ENCODE measurements at regions not wholly inside any gene's neighbourhood (a gene's known extent, or its start where the extent isn't known, plus 50 kb on each side); places are given as distances from the start of the nearest gene placed in this dataset.

- no peak overlapping the region for H3K27ac ChIP-seq (ENCODE audit: low read depth, low read length)
- peaks cover 0 to 4% (median 4%) of the 10 kb centered on the region in 3 donors for H3K36me3 Mint-ChIP-seq
- H3K4me3 ChIP-seq (ENCODE audit: low read length) = no peak overlapping the region
- H3K4me1 Mint-ChIP-seq = peaks cover 7 to 16% (median 8%) of the 10 kb centered on the region in 3 donors
- no peaks in the 10 kb centered on the region for H3K9me3 ChIP-seq (ENCODE audit: low read length)
- CTCF ChIA-PET = no interaction called here
- H3K27ac Mint-ChIP-seq = peak overlapping the region in 1 of 8 donors; percentile 16
- no peaks in the 10 kb centered on the region for H3K27me3 ChIP-seq (ENCODE audit: insufficient read depth, low read length, poor library complexity, severe bottlenecking)
- no peaks in the 10 kb centered on the region for H3K4me1 ChIP-seq (ENCODE audit: insufficient read depth, low read length)
- H3K4me3 Mint-ChIP-seq = no peak overlapping the region
- peaks cover 0 to 6% of the 10 kb centered on the region in 2 donors for H3K27me3 Mint-ChIP-seq
- POLR2A ChIA-PET = no interaction called here
- H3K9me3 Mint-ChIP-seq = no peaks in the 10 kb centered on the region
- no peak for DNase-seq
- no peaks in the 10 kb centered on the region for H3K36me3 ChIP-seq (ENCODE audit: insufficient read depth, low read length)
Measured at GRCh38 chr1:199220031-199220430, 581.2 kb downstream of the PTPRC start.

- H3K27me3 ChIP-seq (ENCODE audit: insufficient read depth, low read length, poor library complexity, severe bottlenecking) = no peaks in the 10 kb centered on the region
- H3K9me3 Mint-ChIP-seq = no peaks in the 10 kb centered on the region
- H3K4me1 Mint-ChIP-seq = peaks cover 14 to 31% (median 19%) of the 10 kb centered on the region in 3 donors
- peaks cover 0 to 6% of the 10 kb centered on the region in 2 donors for H3K27me3 Mint-ChIP-seq
- ChIA-PET CTCF (no interaction called here), POLR2A (interaction anchor here (0.7 kb wide), 1 partner anchor 1713 kb away, joined by 3 read pairs; no protein-coding TSS in a partner anchor)
- H3K4me1 ChIP-seq (ENCODE audit: insufficient read depth, low read length) = peaks cover 9% of the 10 kb centered on the region
- no peak overlapping the region for H3K27ac ChIP-seq (ENCODE audit: low read depth, low read length)
- no peak for DNase-seq
- no peaks in the 10 kb centered on the region for H3K36me3 ChIP-seq (ENCODE audit: insufficient read depth, low read length)
- H3K36me3 Mint-ChIP-seq = peaks cover 0 to 1% (median 0%) of the 10 kb centered on the region in 3 donors
- peak overlapping the region in 1 of 7 donors; percentile 7 for H3K4me3 Mint-ChIP-seq
- no peaks in the 10 kb centered on the region for H3K9me3 ChIP-seq (ENCODE audit: low read length)
- no peak overlapping the region for H3K4me3 ChIP-seq (ENCODE audit: low read length)
- no peak overlapping the region for H3K27ac Mint-ChIP-seq
Measured at GRCh38 chr1:199221371-199222150, 582.7 kb downstream of the PTPRC start.

GRCh38 chr1:199223936-199224335 lies 585.1 kb downstream of the PTPRC start:
- peaks cover 10% of the 10 kb centered on the region for H3K4me1 ChIP-seq (ENCODE audit: insufficient read depth, low read length)
- H3K36me3 Mint-ChIP-seq = peaks cover 0 to 1% (median 0%) of the 10 kb centered on the region in 3 donors

GRCh38 chr1:199226163-199226562 lies 587.3 kb downstream of the PTPRC start:
- Histone ChIP-seq H3K27ac (ENCODE audit: low read depth, low read length) (no peak overlapping the region), H3K9me3 (ENCODE audit: low read length) (no peaks in the 10 kb centered on the region), H3K4me3 (ENCODE audit: low read length) (no peak overlapping the region), H3K4me1 (ENCODE audit: insufficient read depth, low read length) (peaks cover 10% of the 10 kb centered on the region), H3K27me3 (ENCODE audit: insufficient read depth, low read length, poor library complexity, severe bottlenecking) (no peaks in the 10 kb centered on the region), H3K36me3 (ENCODE audit: insufficient read depth, low read length) (no peaks in the 10 kb centered on the region)
- Mint-ChIP-seq H3K4me3 (peak overlapping the region in 2 of 7 donors; percentile 12 to 25), H3K27me3 (peaks cover 0 to 1% of the 10 kb centered on the region in 2 donors), H3K36me3 (peaks cover 0 to 1% (median 0%) of the 10 kb centered on the region in 3 donors), H3K9me3 (peaks cover 0 to 4% (median 0%) of the 10 kb centered on the region in 5 donors), H3K27ac (peak overlapping the region in 5 of 8 donors; percentile 10 to 85 (median 29)), H3K4me1 (peaks cover 9 to 20% (median 15%) of the 10 kb centered on the region in 3 donors)
- POLR2A ChIA-PET = interaction anchor here (0.5 kb wide), 1 partner anchor 478 kb away, joined by 5 read pairs; no protein-coding TSS in a partner anchor
- CTCF ChIA-PET = no interaction called here
- peak in 2 of 5 donors; percentile 19 to 28 for DNase-seq

More at GRCh38 chr1:199223936-199224335, 585.1 kb downstream of the PTPRC start:
- ChIA-PET POLR2A (no interaction called here), CTCF (no interaction called here)
- no peak overlapping the region for H3K4me3 Mint-ChIP-seq
- no peak for DNase-seq
- H3K9me3 ChIP-seq (ENCODE audit: low read length) = no peaks in the 10 kb centered on the region
- no peak overlapping the region for H3K27ac ChIP-seq (ENCODE audit: low read depth, low read length)
- no peak overlapping the region for H3K27ac Mint-ChIP-seq
- H3K4me3 ChIP-seq (ENCODE audit: low read length) = no peak overlapping the region
- H3K4me1 Mint-ChIP-seq = peaks cover 9 to 20% (median 15%) of the 10 kb centered on the region in 3 donors
- no peaks in the 10 kb centered on the region for H3K27me3 ChIP-seq (ENCODE audit: insufficient read depth, low read length, poor library complexity, severe bottlenecking)
- H3K27me3 Mint-ChIP-seq = peaks cover 0 to 5% of the 10 kb centered on the region in 2 donors
- H3K9me3 Mint-ChIP-seq = no peaks in the 10 kb centered on the region
- no peaks in the 10 kb centered on the region for H3K36me3 ChIP-seq (ENCODE audit: insufficient read depth, low read length)

GRCh38 chr1:199242147-199242546 lies 603.3 kb downstream of the PTPRC start:
- no peaks in the 10 kb centered on the region for H3K9me3 Mint-ChIP-seq
- peaks cover 0 to 6% of the 10 kb centered on the region in 2 donors for H3K27me3 Mint-ChIP-seq
- Histone ChIP-seq H3K36me3 (ENCODE audit: insufficient read depth, low read length) (no peaks in the 10 kb centered on the region), H3K27me3 (ENCODE audit: insufficient read depth, low read length, poor library complexity, severe bottlenecking) (no peaks in the 10 kb centered on the region), H3K4me3 (ENCODE audit: low read length) (no peak overlapping the region), H3K27ac (ENCODE audit: low read depth, low read length) (no peak overlapping the region), H3K4me1 (ENCODE audit: insufficient read depth, low read length) (no peaks in the 10 kb centered on the region), H3K9me3 (ENCODE audit: low read length) (no peaks in the 10 kb centered on the region)
- peak overlapping the region in 2 of 8 donors; percentile 32 to 57 for H3K27ac Mint-ChIP-seq
- no peaks in the 10 kb centered on the region for H3K36me3 Mint-ChIP-seq
- H3K4me3 Mint-ChIP-seq = no peak overlapping the region
- no peak for DNase-seq
- ChIA-PET CTCF (interaction anchor here (2.3 kb wide), 1 partner anchor 354 kb away, joined by 6 read pairs; no protein-coding TSS in a partner anchor), POLR2A (no interaction called here)
- H3K4me1 Mint-ChIP-seq = peaks cover 5 to 8% (median 5%) of the 10 kb centered on the region in 3 donors

GRCh38 chr1:199242601-199243000 lies 603.8 kb downstream of the PTPRC start:
- no peak overlapping the region for H3K27ac ChIP-seq (ENCODE audit: low read depth, low read length)
- no peaks in the 10 kb centered on the region for H3K36me3 ChIP-seq (ENCODE audit: insufficient read depth, low read length)
- no peak for DNase-seq
- POLR2A ChIA-PET = no interaction called here
- no peaks in the 10 kb centered on the region for H3K4me1 ChIP-seq (ENCODE audit: insufficient read depth, low read length)
- H3K4me3 Mint-ChIP-seq = no peak overlapping the region
- H3K27ac Mint-ChIP-seq = no peak overlapping the region
- H3K27me3 ChIP-seq (ENCODE audit: insufficient read depth, low read length, poor library complexity, severe bottlenecking) = no peaks in the 10 kb centered on the region
- no peak overlapping the region for H3K4me3 ChIP-seq (ENCODE audit: low read length)
- H3K4me1 Mint-ChIP-seq = peaks cover 5 to 8% (median 5%) of the 10 kb centered on the region in 3 donors
- no peaks in the 10 kb centered on the region for H3K36me3 Mint-ChIP-seq
- no peaks in the 10 kb centered on the region for H3K9me3 ChIP-seq (ENCODE audit: low read length)
- H3K27me3 Mint-ChIP-seq = peaks cover 0 to 8% of the 10 kb centered on the region in 2 donors
- H3K9me3 Mint-ChIP-seq = no peaks in the 10 kb centered on the region
- CTCF ChIA-PET = interaction anchor here (1.0 to 2.3 kb wide), 3 partner anchors 15 to 354 kb away, joined by 3 to 6 read pairs (median 3); no protein-coding TSS in a partner anchor

GRCh38 chr1:199243423-199244061 lies 604.7 kb downstream of the PTPRC start:
- peak; percentile 36 to 71 (median 53) for DNase-seq
- Histone ChIP-seq H3K4me1 (ENCODE audit: insufficient read depth, low read length) (no peaks in the 10 kb centered on the region), H3K36me3 (ENCODE audit: insufficient read depth, low read length) (no peaks in the 10 kb centered on the region), H3K27ac (ENCODE audit: low read depth, low read length) (no peak overlapping the region), H3K4me3 (ENCODE audit: low read length) (no peak overlapping the region), H3K27me3 (ENCODE audit: insufficient read depth, low read length, poor library complexity, severe bottlenecking) (no peaks in the 10 kb centered on the region), H3K9me3 (ENCODE audit: low read length) (no peaks in the 10 kb centered on the region)
- Mint-ChIP-seq H3K27ac (peak overlapping the region in 1 of 8 donors; percentile 7), H3K27me3 (peaks cover 0 to 8% of the 10 kb centered on the region in 2 donors), H3K4me1 (peaks cover 5 to 8% (median 5%) of the 10 kb centered on the region in 3 donors), H3K36me3 (no peaks in the 10 kb centered on the region), H3K9me3 (no peaks in the 10 kb centered on the region), H3K4me3 (no peak overlapping the region)
- CTCF ChIA-PET = interaction anchor here (0.7 to 2.3 kb wide), 7 partner anchors 9 to 487 kb away, joined by 3 to 6 read pairs (median 3); no protein-coding TSS in a partner anchor
- POLR2A ChIA-PET = interaction anchor here (0.6 kb wide), 1 partner anchor 1087 kb away, joined by 3 read pairs; no protein-coding TSS in a partner anchor

- no peak for DNase-seq
- H3K27ac Mint-ChIP-seq = no peak overlapping the region
- ChIA-PET POLR2A (no interaction called here), CTCF (no interaction called here)
- H3K36me3 Mint-ChIP-seq = no peaks in the 10 kb centered on the region
- no peaks in the 10 kb centered on the region for H3K9me3 ChIP-seq (ENCODE audit: low read length)
- H3K27me3 ChIP-seq (ENCODE audit: insufficient read depth, low read length, poor library complexity, severe bottlenecking) = no peaks in the 10 kb centered on the region
- H3K4me1 ChIP-seq (ENCODE audit: insufficient read depth, low read length) = no peaks in the 10 kb centered on the region
- no peaks in the 10 kb centered on the region for H3K9me3 Mint-ChIP-seq
- no peak overlapping the region for H3K27ac ChIP-seq (ENCODE audit: low read depth, low read length)
- H3K4me3 ChIP-seq (ENCODE audit: low read length) = no peak overlapping the region
- H3K36me3 ChIP-seq (ENCODE audit: insufficient read depth, low read length) = no peaks in the 10 kb centered on the region
- H3K4me3 Mint-ChIP-seq = no peak overlapping the region
- H3K4me1 Mint-ChIP-seq = peaks cover 5 to 8% (median 5%) of the 10 kb centered on the region in 3 donors
- H3K27me3 Mint-ChIP-seq = peaks cover 0 to 8% of the 10 kb centered on the region in 2 donors
Measured at GRCh38 chr1:199245946-199246345, 607.1 kb downstream of the PTPRC start.

All from CD8-positive, alpha-beta memory T cell (primary cell).